Upper lobe of left lung (tissue), 4 donors: ENCODE measurements at regions not wholly inside any gene's neighbourhood (a gene's known extent, or its start where the extent isn't known, plus 50 kb on each side); places are given as distances from the start of the nearest gene placed in this dataset.

ENCODE experiments used
- POLR2A ChIP-seq, 4 donors: fragments of 450-650 bp; IDR thresholded peaks; one replicate each; pipeline ENCODE4 v1.5.1; 2016 to 2017; ENCODE audit warnings: antibody characterized with exemption in 4 of 4, mild to moderate bottlenecking in 2 of 4
- TF ChIP-seq, protein P1 (sequence below), 6 experiments: fragments of 450-650 bp in 4 of 6; fragments of 200-600 bp in 2 of 6; sonication (generic) in 2 of 6; IDR thresholded peaks; one replicate each; pipeline ENCODE4 v1.5.1; 2016 to 2019; ENCODE audit warnings: antibody characterized with exemption in 6 of 6

DNA sequence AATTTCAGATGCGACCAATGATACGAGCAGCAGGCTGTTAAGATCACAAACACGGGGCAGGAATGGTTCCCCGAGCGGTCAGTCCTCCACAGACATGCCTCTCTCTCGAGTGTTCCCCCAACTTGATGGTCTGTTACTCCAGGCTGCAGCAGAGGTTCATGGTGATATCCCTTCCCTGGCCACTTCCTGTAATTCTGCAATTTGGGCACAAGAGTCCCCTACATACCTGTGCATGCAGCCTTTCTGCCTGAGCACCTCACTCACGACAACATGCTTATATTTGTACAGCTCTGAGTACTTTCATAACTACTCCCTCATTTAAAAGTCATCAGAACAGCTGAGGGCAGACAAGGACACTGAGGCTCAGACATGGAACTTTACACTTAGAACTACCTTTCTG lies 408.1 kb upstream of the NR2F2 start:
- TF ChIP-seq, protein P1, sequence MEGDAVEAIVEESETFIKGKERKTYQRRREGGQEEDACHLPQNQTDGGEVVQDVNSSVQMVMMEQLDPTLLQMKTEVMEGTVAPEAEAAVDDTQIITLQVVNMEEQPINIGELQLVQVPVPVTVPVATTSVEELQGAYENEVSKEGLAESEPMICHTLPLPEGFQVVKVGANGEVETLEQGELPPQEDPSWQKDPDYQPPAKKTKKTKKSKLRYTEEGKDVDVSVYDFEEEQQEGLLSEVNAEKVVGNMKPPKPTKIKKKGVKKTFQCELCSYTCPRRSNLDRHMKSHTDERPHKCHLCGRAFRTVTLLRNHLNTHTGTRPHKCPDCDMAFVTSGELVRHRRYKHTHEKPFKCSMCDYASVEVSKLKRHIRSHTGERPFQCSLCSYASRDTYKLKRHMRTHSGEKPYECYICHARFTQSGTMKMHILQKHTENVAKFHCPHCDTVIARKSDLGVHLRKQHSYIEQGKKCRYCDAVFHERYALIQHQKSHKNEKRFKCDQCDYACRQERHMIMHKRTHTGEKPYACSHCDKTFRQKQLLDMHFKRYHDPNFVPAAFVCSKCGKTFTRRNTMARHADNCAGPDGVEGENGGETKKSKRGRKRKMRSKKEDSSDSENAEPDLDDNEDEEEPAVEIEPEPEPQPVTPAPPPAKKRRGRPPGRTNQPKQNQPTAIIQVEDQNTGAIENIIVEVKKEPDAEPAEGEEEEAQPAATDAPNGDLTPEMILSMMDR (IDR thresholded peaks at IDR 0.05) = no peak
- TF ChIP-seq POLR2A (IDR thresholded peaks at IDR 0.05) = no peak
